Endothelial cell of umbilical vein (primary cell): ENCODE measurements at regions not wholly inside any gene's neighbourhood (a gene's known extent, or its start where the extent isn't known, plus 50 kb on each side); places are given as distances from the start of the nearest gene placed in this dataset.

ENCODE experiments used
- BruUV-seq: library from RNA; stranded (reverse); fragments of 400-500 nt; replicated peaks from 2 replicates; lab custom pipeline; 2021; lab: Mats Ljungman, UMichigan
- CTCF ChIA-PET: fragments of 300-600, 350-600 bp; sonication (Branson Sonifier 250); formaldehyde crosslinking; loops from one replicate; lab custom pipeline; 2021; ENCODE audit warnings: antibody characterized with exemption, inconsistent platforms; lab: Charles Lee
- POLR2A ChIA-PET: fragments of 300-600, 350-600 bp; sonication (Branson Sonifier 250); formaldehyde crosslinking; loops from one replicate; lab custom pipeline; 2021; ENCODE audit warnings: antibody characterized with exemption, inconsistent platforms; lab: Charles Lee
- DNase-seq: peaks from one replicate; pipeline ENCODE4 v3.0.0-alpha.2; 2011; ENCODE audit warnings: low read depth, low spot score
- FAIRE-seq: peaks from 2 replicates; lab custom pipeline; 2011; peaks lifted over from hg19 to GRCh38; lab: Jason Lieb, UNC
- H2AFZ ChIP-seq: 2 replicates; pipeline ENCODE4 v1.6.0; 2012; ENCODE audit warnings: low read depth, low read length, control low read depth, inconsistent platforms
- H3K27ac ChIP-seq: 2 replicates; pipeline ENCODE4 v1.5.1; 2011; ENCODE audit warnings: low read depth, mild to moderate bottlenecking, control low read depth, low read length, moderate library complexity; ENCODE audit not compliant: insufficient read depth
- H3K27me3 ChIP-seq, 2 experiments: 2 replicates each; pipeline versions ENCODE4 v1.6.0 to v1.6.1; 2011; ENCODE audit warnings: low read length in 2 of 2, mixed read lengths in 1 of 2; ENCODE audit not compliant: control insufficient read depth in 2 of 2, insufficient read depth in 2 of 2
- H3K36me3 ChIP-seq, 2 experiments: 2 replicates in 1 of 2; 3 replicates in 1 of 2; pipeline ENCODE4 v1.5.1; 2011; ENCODE audit warnings: low read length in 2 of 2, mild to moderate bottlenecking in 1 of 2, moderate library complexity in 1 of 2; ENCODE audit not compliant: control insufficient read depth in 2 of 2, insufficient read depth in 2 of 2; ENCODE audit errors: extremely low read depth in 1 of 2
- H3K4me1 ChIP-seq: 3 replicates; pipeline ENCODE4 v1.5.1; 2011; ENCODE audit warnings: mild to moderate bottlenecking, low read length; ENCODE audit not compliant: control insufficient read depth, insufficient read depth; ENCODE audit errors: extremely low read depth
- H3K4me2 ChIP-seq: 2 replicates; pipeline ENCODE4 v1.6.1; 2011; ENCODE audit warnings: low read length, control low read depth, mixed read lengths; ENCODE audit not compliant: insufficient read depth
- H3K4me3 ChIP-seq, 3 experiments: fragments of 200-600 bp in 1 of 3; sonication (generic), shearing (Covaris generic) in 1 of 3; replicated peaks in 1 of 3; 2 replicates each; pipeline ENCODE4 v1.5.1; 2011 to 2016; ENCODE audit warnings: control low read depth in 3 of 3, low read length in 3 of 3, mild to moderate bottlenecking in 2 of 3, inconsistent platforms in 1 of 3, low read depth in 1 of 3, moderate library complexity in 1 of 3; ENCODE audit not compliant: insufficient read depth in 1 of 3
- H3K79me2 ChIP-seq: 2 replicates; pipeline ENCODE4 v1.6.0; 2012; ENCODE audit warnings: low read length, inconsistent platforms; ENCODE audit not compliant: control insufficient read depth, insufficient read depth
- H3K9ac ChIP-seq: replicated peaks from 2 replicates; pipeline ENCODE3; 2011; ENCODE audit warnings: low read length, control low read depth; ENCODE audit not compliant: insufficient read depth; ENCODE audit errors: extremely low read depth
- H3K9me1 ChIP-seq: replicated peaks from 3 replicates; pipeline ENCODE4 v1.6.0; 2011; ENCODE audit warnings: mild to moderate bottlenecking, low read length; ENCODE audit not compliant: control insufficient read depth, insufficient read depth; ENCODE audit errors: extremely low read depth
- H3K9me3 ChIP-seq: replicated peaks from 2 replicates; pipeline ENCODE4 v1.5.1; 2012; ENCODE audit warnings: low read length, inconsistent platforms; ENCODE audit not compliant: control insufficient read depth, insufficient read depth
- H4K20me1 ChIP-seq: replicated peaks from 2 replicates; pipeline ENCODE3; 2011; ENCODE audit warnings: mild to moderate bottlenecking, low read length; ENCODE audit not compliant: control insufficient read depth, insufficient read depth; ENCODE audit errors: extremely low read depth
- CTCF ChIP-seq, 2 donors: IDR thresholded peaks; 1 replicate in 1 of 2; 2 replicates in 1 of 2; pipeline ENCODE4 v1.5.1; 2011; ENCODE audit warnings: low read length in 2 of 2, mild to moderate bottlenecking in 2 of 2, moderate library complexity in 2 of 2, control low read depth in 1 of 2, inconsistent platforms in 1 of 2, low read depth in 1 of 2; ENCODE audit not compliant: insufficient read depth in 1 of 2; ENCODE audit errors: extremely low read depth in 1 of 2
- GATA2 ChIP-seq: IDR thresholded peaks from 2 replicates; pipeline ENCODE4 v1.7.0; 2011; ENCODE audit warnings: low read depth, mild to moderate bottlenecking, moderate library complexity, mixed read lengths, low read length; ENCODE audit not compliant: insufficient read length, insufficient read depth
- JUN ChIP-seq: IDR thresholded peaks from 2 replicates; pipeline ENCODE4 v1.6.1; 2011; ENCODE audit warnings: borderline replicate concordance, low read depth; ENCODE audit not compliant: insufficient read length, insufficient read depth
- POLR2AphosphoS5 ChIP-seq: IDR thresholded peaks from 2 replicates; pipeline ENCODE4 v1.6.1; 2012; ENCODE audit warnings: low read depth, mild to moderate bottlenecking, control low read depth, low read length, moderate library complexity; ENCODE audit not compliant: insufficient read depth
- dilution Hi-C: fragments of 300-500 bp; cut with MboI; formaldehyde crosslinking; loops from one replicate; pipeline ENCODE4 v1.15.0; 2019; ENCODE audit warnings: low sequenced_read_pairs; ENCODE audit not compliant: extremely low pct_ligation_motif_present
- intact Hi-C: fragments of 100-400 bp; cut with micrococcal nuclease; formaldehyde crosslinking; loops from one replicate; pipeline ENCODE4 v1.10.0; 2022
- TF ChIP-seq, protein P1 (sequence below): IDR thresholded peaks from 2 replicates; pipeline ENCODE4 v1.6.1; 2011; ENCODE audit not compliant: insufficient read depth, insufficient read length

DNA sequence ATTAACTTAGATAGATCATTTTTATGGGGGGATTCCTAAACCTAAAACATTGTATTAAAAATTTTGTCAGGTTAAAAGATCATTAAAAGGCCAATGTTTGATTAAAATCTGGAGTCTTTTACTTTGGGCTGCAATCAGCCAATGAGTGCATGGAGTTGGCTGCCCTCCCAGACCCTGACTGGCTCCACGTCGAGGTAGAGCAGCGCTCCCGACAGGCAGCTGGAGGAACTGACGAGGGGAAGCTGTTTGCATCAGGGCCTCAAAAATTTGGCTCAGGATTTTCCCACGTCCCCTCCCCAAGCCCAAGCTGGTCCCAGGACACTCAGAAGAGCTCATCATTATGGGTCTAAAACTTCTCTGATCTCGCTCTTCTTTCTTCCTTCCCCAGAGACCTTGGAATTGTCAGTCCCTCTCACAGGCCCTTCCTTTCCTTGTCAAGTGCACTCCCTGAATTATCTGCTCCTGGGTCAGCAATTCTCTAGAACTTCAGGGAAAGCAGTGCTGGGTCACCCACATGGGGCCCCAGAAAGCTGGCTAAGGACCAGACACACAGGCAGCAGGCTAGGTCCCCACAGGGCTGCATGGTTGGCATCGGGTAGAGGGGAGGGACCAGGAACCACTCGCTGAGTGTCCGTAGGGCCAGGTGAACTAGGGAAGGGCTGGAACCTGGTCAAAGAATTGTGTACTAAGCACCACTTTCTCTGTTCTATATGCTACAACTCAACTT, 119.6 kb upstream of the IGLL5 start:
- intact Hi-C loops (no loop called here), dilution Hi-C loops (no loop called here)
- Histone ChIP-seq H3K36me3 (no peaks in the 10 kb centered on the region), H3K4me1 (no peaks in the 10 kb centered on the region), H3K79me2 (no peaks in the 10 kb centered on the region), H3K9me1 (no peaks in the 10 kb centered on the region), H3K9me3 (no peaks in the 10 kb centered on the region), H2AFZ (no peak overlapping the region), H3K9ac (no peak overlapping the region), H3K4me3 (no peak overlapping the region), H3K27ac (no peak overlapping the region), H3K4me2 (no peak overlapping the region), H3K27me3 (peaks cover 2 to 7% of the 10 kb centered on the region in 2 experiments), H4K20me1 (no peaks in the 10 kb centered on the region)
- FAIRE-seq (no peak), DNase-seq (no peak)
- POLR2A ChIA-PET, result no interaction called here
- TF ChIP-seq GATA2, result no peak
- TF ChIP-seq, protein P1, sequence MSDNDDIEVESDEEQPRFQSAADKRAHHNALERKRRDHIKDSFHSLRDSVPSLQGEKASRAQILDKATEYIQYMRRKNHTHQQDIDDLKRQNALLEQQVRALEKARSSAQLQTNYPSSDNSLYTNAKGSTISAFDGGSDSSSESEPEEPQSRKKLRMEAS, result no peak
- peak in 1 of 2 donors; percentile 8 for TF ChIP-seq CTCF (IDR thresholded peaks at IDR 0.05; ENCODE audit: extremely low read depth in 1 of 2, insufficient read depth in 1 of 2, low read depth in 1 of 2, low read length in 2 of 2)
- no peak for TF ChIP-seq JUN
- no peak for TF ChIP-seq POLR2AphosphoS5
- CTCF ChIA-PET, result interaction anchor here (0.7 to 1.1 kb wide), 2 partner anchors 14 to 61 kb away, joined by 3 to 4 read pairs; no protein-coding TSS in a partner anchor
- BruUV-seq, result no TSS peak
